Right renal cortex interstitium (tissue), 3 donors: ENCODE measurements at regions not wholly inside any gene's neighbourhood (a gene's known extent, or its start where the extent isn't known, plus 50 kb on each side); places are given as distances from the start of the nearest gene placed in this dataset.
"Not testable (repeated sequence)": the region's sequence is repeated elsewhere in the genome, so short reads cannot be mapped to it uniquely, and the experiment has no call there.

Experiments used
- DNase-seq, 3 donors: peaks; one replicate each; pipeline ENCODE4 v3.0.0-alpha.2; 2013; ENCODE audit warnings: low read depth in 3 of 3, low spot score in 2 of 3

DNA sequence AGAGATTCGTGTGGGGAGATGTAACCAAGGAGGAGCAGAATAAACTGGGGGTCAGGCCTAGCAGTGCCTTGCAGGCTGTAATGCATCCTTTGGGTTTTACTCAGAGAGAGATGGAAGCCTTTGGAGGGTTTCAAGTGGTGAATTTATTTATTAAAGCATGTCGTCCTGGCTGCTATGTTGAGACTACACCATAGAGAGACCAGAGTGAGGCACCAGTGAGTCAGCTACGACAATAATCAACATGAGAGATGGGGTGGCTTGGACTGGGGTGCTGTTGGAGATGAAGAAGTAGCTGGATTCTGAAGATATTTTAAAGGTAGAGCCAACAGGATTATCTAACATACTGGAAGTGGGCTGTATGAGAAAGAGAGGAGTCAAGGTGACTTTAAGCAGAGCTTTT is 335.3 kb upstream of the ARHGEF26 start:
- DNase-seq = no peak

DNA sequence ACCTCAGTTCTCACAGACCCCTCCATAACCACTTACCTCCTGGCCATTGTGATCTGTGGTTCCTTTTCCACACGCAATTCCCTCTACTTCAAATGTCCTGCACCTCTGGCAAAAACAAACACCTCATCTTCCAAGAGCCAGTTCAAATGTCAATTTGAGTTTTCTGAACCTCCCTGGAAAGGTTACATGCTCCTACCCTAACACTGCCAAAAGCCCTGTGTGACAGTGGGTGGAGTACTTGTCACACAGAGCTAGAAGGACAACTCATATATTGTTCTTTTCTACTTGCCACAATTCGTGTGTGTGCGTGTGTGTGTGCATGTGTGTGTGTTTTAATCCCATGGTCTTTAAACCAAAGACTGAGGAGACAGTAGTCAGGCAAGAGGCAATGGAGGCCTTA is 331.8 kb upstream of the ARHGEF26 start:
- DNase-seq = no peak

DNA sequence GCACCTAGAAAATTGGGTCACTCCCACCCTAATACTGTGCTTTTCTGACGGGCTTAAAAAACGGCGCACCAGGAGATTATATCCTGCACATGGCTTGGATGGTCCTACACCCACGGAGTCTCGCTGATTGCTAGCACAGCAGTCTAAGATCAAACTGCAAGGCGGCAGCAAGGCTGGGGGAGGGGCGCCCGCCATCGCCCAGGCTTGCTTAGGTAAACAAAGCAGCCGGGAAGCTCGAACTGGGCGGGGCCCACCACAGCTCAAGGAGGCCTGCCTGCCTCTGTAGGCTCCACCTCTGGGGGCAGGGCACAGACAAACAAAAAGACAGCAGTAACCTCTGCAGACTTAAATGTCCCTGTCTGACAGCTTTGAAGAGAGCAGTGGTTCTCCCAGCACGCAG is 324.1 kb upstream of the ARHGEF26 start:
- DNase-seq = not testable (repeated sequence)

DNA sequence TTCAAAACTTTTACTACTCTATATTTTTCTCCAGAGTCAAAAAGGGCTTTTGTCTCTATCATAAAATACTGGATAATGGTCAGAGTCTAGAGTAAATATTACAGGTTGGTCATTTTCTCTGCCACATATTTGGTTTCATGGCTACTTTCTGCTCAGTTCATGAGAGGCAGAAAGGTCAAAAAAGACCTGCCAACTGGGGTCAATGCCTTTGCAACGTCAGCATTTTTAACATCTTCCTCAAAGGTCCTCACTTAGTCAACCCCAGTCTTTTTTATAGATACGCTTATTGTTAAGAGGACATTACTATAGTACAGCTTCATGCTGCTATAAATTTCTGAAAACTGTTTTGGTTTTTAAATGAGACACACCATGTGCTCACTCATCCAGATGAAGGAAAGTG is 312.1 kb upstream of the ARHGEF26 start:
- DNase-seq = no peak

DNA sequence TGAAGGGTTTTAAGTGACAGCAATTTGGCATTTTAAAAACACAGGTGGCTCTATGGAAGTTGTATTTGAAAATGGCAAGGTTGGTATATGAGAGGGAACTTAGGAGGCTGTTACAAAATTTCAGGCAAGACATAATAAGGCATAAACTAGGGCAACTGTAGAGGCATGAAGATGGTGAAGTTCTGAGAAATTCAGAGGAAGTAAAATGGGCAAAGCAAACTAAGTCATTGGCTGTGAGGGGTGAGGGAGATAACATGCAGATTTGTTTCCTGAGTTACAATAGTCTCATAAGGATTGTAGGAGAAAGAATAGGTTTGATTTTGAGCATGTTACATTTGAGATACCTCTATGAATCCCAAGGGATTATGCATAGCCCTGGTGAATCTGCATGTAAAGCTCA is 302.9 kb upstream of the ARHGEF26 start:
- no peak for DNase-seq

DNA sequence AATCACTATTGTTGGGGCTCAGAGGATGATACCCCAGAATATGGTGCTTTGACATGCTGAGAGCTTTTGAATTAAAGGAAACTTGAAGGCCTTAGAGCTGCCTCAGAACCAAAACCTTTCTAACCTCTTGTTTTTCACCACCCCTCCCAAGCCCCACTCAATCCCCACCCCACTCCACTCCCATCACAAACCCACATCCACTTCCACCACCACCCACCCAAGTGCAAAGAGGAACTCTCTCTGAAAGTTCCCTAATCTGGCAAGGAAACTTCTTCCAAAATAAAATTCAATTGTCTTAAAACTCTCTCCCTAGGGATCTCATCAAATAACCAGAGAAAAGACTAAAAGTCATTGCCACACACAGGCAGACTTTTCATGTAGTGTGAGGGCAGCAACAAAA is 301.2 kb upstream of the ARHGEF26 start:
- no peak for DNase-seq

DNA sequence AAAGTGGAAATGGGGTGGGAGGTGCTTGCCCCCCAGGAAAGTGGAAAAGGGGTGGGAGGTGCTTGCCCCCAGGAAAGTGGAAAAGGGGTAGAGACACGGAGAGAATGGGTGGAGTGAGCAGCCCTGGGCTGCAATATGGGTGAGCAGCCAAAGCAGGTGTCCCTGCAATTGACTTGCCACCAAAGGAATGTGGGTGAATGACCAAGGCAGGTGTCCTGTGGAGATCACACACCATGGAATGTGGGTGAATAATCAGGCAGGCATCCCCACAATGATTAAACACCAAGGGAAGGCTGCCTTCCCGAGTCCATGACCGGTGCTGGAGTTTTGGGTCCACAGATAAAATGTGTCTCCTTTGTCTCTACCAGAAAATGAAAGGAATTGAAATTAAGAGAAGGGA is 292.8 kb upstream of the ARHGEF26 start:
- not testable (repeated sequence) for DNase-seq

DNA sequence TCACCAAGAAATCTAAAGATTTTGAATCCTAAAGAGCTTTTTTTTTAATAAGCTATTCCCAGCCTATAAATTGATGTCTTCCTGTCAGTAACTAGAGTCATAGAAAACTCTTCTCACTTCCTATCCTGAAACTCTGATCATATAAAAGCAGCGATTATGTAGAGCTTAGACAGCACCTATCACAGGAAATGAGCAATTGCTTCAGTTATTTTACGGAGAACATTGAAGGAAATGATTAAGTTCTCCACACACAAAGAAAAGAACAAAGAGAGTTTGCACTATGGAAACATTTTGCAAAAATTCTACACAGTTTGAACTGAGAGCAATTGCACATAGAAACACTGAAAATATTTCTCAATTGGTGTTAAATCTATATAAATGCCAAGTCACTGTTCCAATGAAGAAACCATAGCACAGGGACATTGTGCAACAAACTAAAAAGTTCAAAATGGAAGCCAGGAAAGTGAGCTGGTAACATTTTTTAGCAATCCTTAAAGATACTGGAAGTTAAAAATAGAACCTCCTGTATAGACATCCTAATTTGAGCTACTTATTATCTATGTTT is 291.5 kb upstream of the ARHGEF26 start:
- no peak for DNase-seq

DNA sequence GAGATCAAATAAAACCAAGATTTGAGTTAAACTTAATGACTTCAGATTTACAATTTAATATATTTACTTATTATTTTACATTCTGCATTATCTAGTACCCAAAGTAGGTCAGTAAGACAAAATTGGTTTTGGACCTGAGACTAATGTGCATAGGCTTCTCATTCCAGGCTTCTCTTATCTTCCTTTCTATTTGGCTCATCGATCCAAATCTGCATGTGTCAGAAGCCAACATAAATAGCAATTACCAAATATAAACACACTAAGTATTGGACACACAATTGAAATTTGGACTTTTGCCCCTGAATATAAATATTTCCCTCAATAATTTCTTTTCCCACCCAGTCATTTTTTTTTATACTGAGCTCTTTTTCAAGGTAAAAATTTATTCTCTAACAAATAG is 290.6 kb upstream of the ARHGEF26 start:
- no peak for DNase-seq

DNA sequence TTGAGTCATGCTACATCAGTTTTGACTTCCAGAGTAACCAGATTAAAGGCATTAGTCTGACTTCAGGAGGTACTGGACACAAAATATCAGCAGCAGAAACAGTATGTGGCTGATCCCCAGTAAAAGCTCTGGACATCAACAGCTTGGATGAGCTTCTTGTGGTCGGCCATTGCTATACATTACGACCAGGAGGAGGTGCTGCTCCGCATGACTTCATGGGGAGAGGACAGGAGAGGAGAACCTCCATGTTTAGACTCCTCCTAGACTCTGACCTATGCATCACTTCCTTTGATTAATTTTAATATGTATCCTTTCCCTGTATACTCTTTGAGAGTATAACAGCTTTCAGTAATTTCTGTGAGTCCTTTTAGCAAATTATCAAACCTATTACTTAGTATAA is 285.6 kb upstream of the ARHGEF26 start:
- DNase-seq = no peak

DNA sequence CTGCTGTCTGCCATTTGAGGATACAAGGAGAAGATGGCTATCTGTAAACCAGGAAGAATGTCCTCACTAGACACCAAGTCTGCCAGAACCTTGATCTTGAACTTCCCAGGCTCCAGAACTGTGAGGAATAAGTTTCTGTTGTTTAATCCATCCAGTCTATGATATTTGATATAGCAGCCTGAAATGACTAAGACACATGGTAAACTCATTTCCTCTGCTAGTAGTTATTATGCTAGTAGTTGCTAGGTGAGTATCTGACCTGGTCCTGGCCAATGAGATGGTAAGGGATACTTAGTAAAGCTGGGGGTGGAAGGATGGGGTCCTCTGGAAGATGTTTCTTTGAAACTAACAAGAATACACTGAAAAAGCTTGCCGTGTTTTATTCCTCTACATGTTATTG is 280.7 kb upstream of the ARHGEF26 start:
- no peak for DNase-seq

DNA sequence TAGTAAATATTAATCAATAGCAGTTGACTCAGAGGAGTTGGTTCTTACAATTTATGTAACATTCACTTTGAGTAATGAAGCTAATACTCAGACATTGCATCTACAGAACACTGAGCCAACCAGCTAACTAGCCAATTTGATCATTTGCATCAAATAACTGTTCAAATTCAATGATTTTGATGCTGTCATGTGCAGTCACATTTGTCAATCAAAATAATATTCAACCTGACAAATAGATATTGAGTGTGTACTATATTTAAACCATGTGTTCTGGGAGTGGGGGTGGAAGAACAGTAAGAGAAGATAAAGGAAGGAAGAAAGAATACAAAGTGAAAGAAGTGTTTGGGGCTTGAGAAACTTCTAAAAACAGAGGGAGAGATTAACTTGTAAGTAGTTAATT is 277.2 kb upstream of the ARHGEF26 start:
- no peak for DNase-seq

DNA sequence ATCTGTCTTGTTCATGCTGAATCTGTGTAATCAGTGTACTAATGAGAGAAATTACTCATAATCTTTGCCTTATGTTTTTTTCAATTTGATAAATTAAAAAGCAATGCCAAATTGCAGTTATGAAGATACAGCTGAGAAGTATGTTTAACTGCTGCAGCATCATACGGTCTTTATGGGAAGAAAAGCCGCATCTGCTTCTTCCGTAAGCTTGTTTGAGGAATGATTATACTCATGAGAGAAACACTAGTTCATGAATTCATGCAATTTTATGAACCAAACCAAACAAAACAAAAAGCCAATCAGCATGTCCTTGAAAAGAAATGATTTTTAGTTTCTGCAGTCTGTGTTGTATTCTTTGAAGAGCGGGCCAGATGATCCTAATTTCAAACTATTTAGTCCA is 275.9 kb upstream of the ARHGEF26 start:
- DNase-seq = no peak

DNA sequence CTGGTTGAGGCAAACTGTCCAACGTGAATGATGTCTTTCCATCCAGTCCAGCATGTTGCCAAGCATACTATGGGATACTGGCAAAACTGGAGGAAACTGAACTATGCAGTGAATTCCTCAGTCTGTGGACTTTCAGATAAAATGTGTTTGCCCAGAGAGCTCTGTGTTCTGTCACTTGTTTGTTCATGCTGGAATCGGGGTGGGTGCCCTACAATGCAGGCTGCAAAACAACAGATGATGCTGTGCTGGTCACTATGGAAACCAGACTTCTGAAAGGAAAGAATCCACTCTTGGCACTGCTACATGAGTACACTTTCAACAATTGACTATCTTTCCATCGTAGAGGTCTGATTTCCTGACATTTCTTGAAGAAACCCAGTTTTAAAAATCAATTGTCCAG is 272.5 kb upstream of the ARHGEF26 start:
- no peak for DNase-seq

DNA sequence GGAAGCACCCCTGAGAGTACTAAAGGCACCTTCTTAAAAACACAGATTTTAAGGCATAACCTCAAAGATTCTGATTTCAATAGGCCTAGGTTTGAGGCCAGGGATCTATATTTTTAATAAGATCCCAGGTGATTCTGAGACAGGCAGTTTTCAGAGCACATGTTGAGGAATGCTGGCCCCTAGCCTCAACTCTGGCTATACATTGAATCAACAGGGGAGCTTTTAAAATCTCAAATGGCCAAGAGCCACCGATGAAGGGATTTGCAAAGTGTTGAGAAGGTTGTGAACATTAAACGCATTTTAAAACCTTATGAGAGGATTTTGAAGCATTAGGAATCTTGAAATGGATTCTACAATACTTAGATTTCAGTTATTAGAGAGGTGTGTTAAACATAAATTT is 268.8 kb upstream of the ARHGEF26 start:
- no peak for DNase-seq

DNA sequence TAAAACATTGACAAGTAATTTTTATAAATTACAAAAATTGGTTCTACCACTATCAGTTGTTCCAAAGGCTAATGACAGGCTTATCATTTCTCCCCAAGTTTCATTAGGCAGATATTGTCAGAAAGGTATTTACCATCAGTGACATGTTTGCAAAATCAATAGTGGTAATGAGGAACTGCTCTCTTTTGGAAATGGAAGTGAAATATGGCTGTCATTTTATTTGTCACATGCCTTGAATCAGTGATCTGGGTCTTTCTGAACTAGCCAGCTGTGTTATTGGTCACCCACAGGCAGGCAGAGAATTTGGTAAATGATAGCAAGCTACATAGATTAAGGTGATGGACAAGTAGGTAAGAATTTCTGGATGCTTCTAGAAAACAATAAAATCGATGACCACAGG is 268.0 kb upstream of the ARHGEF26 start:
- no peak for DNase-seq

DNA sequence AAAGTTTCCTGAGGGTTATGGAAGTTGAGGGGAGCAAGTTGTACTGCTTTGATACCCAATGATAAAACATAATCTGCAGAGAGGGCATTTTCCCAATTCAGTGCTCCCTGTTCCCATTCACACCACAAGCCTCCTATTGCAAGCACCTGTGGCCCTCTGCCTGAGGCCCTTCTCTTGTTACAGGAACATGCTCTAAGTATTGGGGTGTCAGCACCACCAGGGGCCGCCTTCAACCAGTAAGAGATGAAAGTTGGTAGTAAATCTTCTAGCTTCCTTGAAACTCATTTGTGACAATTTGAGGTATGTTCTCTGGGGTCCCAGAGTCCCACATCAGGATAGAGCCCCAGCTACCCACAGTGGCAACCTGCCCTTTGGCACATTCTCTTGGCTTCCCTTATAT is 265.4 kb upstream of the ARHGEF26 start:
- no peak for DNase-seq

DNA sequence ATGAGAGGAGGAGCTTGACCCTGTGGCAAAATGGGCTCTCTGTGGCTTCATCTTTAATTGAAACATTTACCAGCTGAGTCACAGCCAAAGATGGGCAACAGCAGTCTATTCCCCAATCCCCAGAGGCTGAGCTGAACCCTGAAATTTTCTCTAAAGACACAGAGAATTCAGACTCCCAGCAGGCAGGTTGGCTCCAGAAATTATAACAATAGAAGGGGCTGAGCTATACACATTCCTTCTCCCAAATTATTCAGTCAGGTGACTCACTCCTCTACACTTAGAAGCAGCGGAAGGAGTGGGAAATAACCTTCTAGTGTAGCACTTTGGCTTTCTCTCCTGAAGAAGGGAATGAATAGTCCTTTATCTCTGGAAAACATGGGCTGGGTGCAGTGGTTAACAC is 264.3 kb upstream of the ARHGEF26 start:
- no peak for DNase-seq

DNA sequence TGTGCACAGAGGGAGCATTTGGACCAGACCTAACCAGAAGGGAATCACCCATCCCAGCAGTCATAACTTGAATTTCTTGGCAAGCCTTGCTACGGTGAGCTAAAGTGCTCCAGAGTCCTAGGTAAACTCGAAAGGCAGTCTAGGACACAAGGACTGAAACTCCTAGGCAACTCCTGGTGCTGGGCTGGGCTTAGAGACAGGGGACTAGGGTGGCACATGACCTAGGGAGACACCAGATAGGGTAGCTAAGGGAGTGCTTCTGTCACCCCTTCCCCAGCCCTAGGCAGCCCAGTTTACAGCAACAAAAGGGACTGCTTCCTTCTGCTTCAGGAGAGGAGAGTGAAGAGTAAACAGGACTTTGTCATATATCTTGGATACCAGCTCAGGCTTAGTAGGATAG is 256.4 kb upstream of the ARHGEF26 start:
- DNase-seq = no peak

DNA sequence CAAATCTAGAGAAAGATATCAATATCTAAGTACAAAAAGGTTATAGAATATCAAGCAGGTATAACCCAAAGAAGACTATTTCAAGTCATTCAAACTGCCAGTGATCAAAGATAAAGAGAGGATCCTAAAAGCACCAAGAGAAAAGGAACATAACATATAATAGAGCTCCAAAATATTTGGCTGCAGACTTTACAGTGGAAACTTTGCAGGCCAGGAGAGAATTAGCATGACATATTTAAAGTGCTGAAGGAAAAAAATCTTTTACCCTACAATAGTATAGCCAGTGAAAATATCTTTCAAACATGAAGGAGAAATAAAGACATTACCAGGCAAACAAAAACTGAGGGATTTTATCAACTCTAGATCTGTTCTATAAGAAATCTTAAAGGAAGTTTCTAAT is 254.3 kb upstream of the ARHGEF26 start:
- no peak for DNase-seq

DNA sequence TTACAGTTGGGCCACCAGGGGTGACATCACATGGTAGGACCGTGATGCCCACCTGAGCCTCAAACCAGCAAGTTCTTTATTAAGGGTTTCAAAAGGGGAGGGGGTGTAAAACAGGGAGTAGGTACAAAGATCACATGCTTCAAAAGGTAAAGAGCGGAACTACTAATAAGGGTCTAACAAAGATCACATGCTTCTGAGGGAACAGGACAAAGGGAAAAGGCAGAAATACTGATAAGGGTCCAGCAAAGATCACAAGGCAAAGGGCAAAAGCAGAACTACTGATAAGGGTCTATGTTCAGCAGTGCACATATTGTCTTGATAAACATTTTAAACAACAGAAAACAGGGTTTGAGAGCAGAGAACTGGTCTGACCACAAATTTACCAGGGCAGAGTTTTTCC is 246.8 kb upstream of the ARHGEF26 start:
- DNase-seq = not testable (repeated sequence)

DNA sequence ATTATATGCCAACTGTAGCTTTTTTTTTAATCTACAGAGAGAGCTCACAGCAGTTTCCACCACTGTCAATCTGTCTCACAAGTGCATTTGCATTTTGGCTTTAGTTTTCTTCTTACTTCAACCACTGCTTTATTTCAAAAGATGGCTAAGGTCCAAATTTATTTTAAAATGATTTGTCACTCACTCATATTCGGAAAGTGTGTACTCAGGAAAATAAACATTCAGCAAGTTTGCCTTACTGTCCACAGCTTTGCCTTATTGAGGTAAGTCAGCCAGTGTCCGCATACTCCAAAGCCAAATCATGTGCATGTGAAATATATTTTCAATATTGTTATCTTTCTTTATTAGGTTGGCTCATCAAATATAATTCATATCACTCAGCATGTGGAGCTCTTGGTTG is 240.7 kb upstream of the ARHGEF26 start:
- no peak for DNase-seq

DNA sequence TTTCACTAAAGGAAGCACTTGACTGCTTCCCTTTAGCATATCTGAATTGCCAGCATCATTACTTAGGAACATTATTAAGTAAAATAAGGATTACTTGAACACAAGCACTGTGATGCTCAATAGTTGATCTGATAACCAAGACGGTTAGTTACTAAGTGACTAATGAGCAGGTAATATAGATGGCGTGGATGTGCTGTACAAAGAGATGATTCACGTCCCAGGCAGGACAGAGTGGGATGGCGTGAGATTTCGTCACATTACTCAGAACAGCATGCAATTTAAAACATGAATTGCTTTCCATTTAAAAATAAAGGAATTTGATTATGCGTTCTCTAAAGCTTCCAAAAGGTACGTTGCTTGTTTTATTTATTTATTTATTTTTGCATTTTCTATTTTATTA is 240.0 kb upstream of the ARHGEF26 start:
- no peak for DNase-seq

DNA sequence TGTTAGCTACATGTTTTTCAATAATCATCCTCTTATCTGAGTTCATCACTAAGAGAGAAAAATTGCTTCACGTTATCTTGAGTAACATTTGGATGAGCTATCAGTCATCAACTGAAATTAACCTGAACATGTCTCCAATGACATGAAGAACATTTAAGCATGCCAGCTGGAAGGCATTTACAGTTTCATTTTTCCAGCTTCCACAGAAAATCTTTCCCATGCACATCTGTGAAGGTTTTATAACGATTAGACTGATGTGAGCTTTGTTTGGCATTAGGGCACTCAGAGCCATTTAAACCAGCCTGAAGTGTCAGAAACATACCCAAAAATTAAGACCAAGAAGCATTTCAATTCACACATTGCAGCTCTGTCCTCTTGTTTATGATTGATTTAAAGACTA is 235.8 kb upstream of the ARHGEF26 start:
- DNase-seq = no peak
